H9 (cell line): ENCODE measurements at regions not wholly inside any gene's neighbourhood (a gene's known extent, or its start where the extent isn't known, plus 50 kb on each side); places are given as distances from the start of the nearest gene placed in this dataset.

ENCODE experiments used
- DNase-seq: peaks from one replicate; pipeline ENCODE4 v3.0.0-alpha.2; 2017
- H2AFZ ChIP-seq: one replicate; pipeline ENCODE4 v1.6.1; 2013; ENCODE audit warnings: mild to moderate bottlenecking, low read length, control low read depth, moderate library complexity
- H2AK5ac ChIP-seq: 2 replicates; pipeline ENCODE4 v1.6.1; 2013; ENCODE audit warnings: low read length, control low read depth, mixed read lengths; ENCODE audit not compliant: insufficient read length
- H2BK120ac ChIP-seq: one replicate; pipeline ENCODE4 v1.6.1; 2013; ENCODE audit warnings: low read depth, mild to moderate bottlenecking, low read length, control low read depth, inconsistent platforms; ENCODE audit not compliant: poor library complexity, severe bottlenecking
- H2BK12ac ChIP-seq: 2 replicates; pipeline ENCODE4 v1.6.1; 2013; ENCODE audit warnings: low read length, control low read depth, mixed read lengths, low read depth; ENCODE audit not compliant: insufficient read length
- H2BK15ac ChIP-seq: 2 replicates; pipeline ENCODE4 v1.6.1; 2013; ENCODE audit warnings: low read depth, low read length, control low read depth
- H2BK20ac ChIP-seq: one replicate; pipeline ENCODE4 v1.6.1; 2013; ENCODE audit warnings: low read depth, mild to moderate bottlenecking, low read length, control low read depth, inconsistent platforms; ENCODE audit not compliant: poor library complexity, severe bottlenecking
- H2BK5ac ChIP-seq: 2 replicates; pipeline ENCODE4 v1.6.1; 2013; ENCODE audit warnings: low read length, control low read depth, mixed read lengths; ENCODE audit not compliant: insufficient read length
- H3K14ac ChIP-seq: 2 replicates; pipeline ENCODE4 v1.6.1; 2013; ENCODE audit warnings: low read length, control low read depth; ENCODE audit not compliant: insufficient read depth
- H3K18ac ChIP-seq: 2 replicates; pipeline ENCODE4 v1.6.1; 2013; ENCODE audit warnings: low read depth, mild to moderate bottlenecking, mixed read lengths, low read length, control low read depth; ENCODE audit not compliant: insufficient read length
- H3K23ac ChIP-seq: 2 replicates; pipeline ENCODE4 v1.6.1; 2013; ENCODE audit warnings: low read length, control low read depth, mixed read lengths, low read depth; ENCODE audit not compliant: insufficient read length
- H3K23me2 ChIP-seq: 2 replicates; pipeline ENCODE4 v1.6.1; 2013; ENCODE audit warnings: low read depth, mild to moderate bottlenecking, mixed read lengths, low read length, control low read depth; ENCODE audit not compliant: insufficient read length, poor library complexity, severe bottlenecking
- H3K27ac ChIP-seq: 2 replicates; pipeline ENCODE4 v1.5.1; 2013; ENCODE audit warnings: low read length, control low read depth, mixed read lengths, low read depth; ENCODE audit not compliant: insufficient read length
- H3K27me3 ChIP-seq: 2 replicates; pipeline ENCODE4 v1.6.1; 2013; ENCODE audit warnings: low read length, control low read depth, inconsistent platforms; ENCODE audit not compliant: insufficient read depth
- H3K4ac ChIP-seq: 2 replicates; pipeline ENCODE4 v1.6.1; 2013; ENCODE audit warnings: low read depth, mild to moderate bottlenecking, control low read depth, inconsistent platforms, low read length, moderate library complexity
- H3K4me1 ChIP-seq: 2 replicates; pipeline ENCODE4 v1.6.1; 2013; ENCODE audit warnings: low read length, control low read depth, inconsistent platforms; ENCODE audit not compliant: insufficient read depth
- H3K4me2 ChIP-seq: 2 replicates; pipeline ENCODE4 v1.6.1; 2013; ENCODE audit warnings: low read length, control low read depth, mixed read lengths; ENCODE audit not compliant: insufficient read length, insufficient read depth
- H3K56ac ChIP-seq: 2 replicates; pipeline ENCODE4 v1.6.1; 2013; ENCODE audit warnings: low read depth, mild to moderate bottlenecking, mixed read lengths, low read length, control low read depth; ENCODE audit not compliant: insufficient read length
- H3K79me1 ChIP-seq: 2 replicates; pipeline ENCODE4 v1.6.1; 2013; ENCODE audit warnings: low read depth, mild to moderate bottlenecking, moderate library complexity, low read length, control low read depth, inconsistent platforms; ENCODE audit not compliant: insufficient read depth, poor library complexity, severe bottlenecking
- H3K79me2 ChIP-seq: 2 replicates; pipeline ENCODE4 v1.6.1; 2013; ENCODE audit warnings: low read length, control low read depth, inconsistent platforms; ENCODE audit not compliant: insufficient read depth
- H3K9ac ChIP-seq: 2 replicates; pipeline ENCODE4 v1.6.1; 2013; ENCODE audit warnings: low read length, control low read depth, mixed read lengths; ENCODE audit not compliant: insufficient read length; ENCODE audit errors: extremely low read depth
- H3K9me3 ChIP-seq: one replicate; pipeline ENCODE4 v1.6.1; 2013; ENCODE audit warnings: low read depth, low read length, inconsistent platforms; ENCODE audit not compliant: control insufficient read depth
- H3T11ph ChIP-seq: one replicate; pipeline ENCODE4 v1.6.1; 2013; ENCODE audit warnings: mild to moderate bottlenecking, low read length, control low read depth, inconsistent platforms
- H4K20me1 ChIP-seq: one replicate; pipeline ENCODE4 v1.6.1; 2013; ENCODE audit not compliant: control insufficient read depth, insufficient read length, insufficient read depth
- H4K5ac ChIP-seq: 2 replicates; pipeline ENCODE4 v1.6.1; 2013; ENCODE audit warnings: low read depth, mild to moderate bottlenecking, mixed read lengths, low read length, control low read depth; ENCODE audit not compliant: insufficient read length
- H4K8ac ChIP-seq: replicated peaks from 2 replicates; pipeline ENCODE4 v1.6.1; 2013; ENCODE audit warnings: low read length, control low read depth, mixed read lengths, low read depth; ENCODE audit not compliant: insufficient read length
- H4K91ac ChIP-seq: 2 replicates; pipeline ENCODE4 v1.6.1; 2013; ENCODE audit warnings: low read depth, mild to moderate bottlenecking, moderate library complexity, mixed read lengths, low read length, control low read depth; ENCODE audit not compliant: insufficient read length
- H3K27ac Mint-ChIP-seq, 3 experiments: 2 replicates in 2 of 3; 3 replicates in 1 of 3; pipeline ENCODE4 v1.8.0; 2020 to 2021; ENCODE audit warnings: mixed read lengths in 3 of 3, mild to moderate bottlenecking in 1 of 3, moderate library complexity in 1 of 3
- H3K27me3 Mint-ChIP-seq: 2 replicates; pipeline ENCODE4 v1.8.0; 2021; ENCODE audit warnings: low read depth, mild to moderate bottlenecking, moderate library complexity, mixed read lengths
- H3K36me3 Mint-ChIP-seq, 3 experiments: 2 replicates in 2 of 3; 3 replicates in 1 of 3; pipeline ENCODE4 v1.8.0; 2020 to 2021; ENCODE audit warnings: low read depth in 3 of 3, mixed read lengths in 3 of 3; ENCODE audit not compliant: insufficient read depth in 1 of 3
- H3K4me1 Mint-ChIP-seq, 2 experiments: 2 replicates each; pipeline ENCODE4 v1.8.0; 2020; ENCODE audit warnings: mixed read lengths in 2 of 2
- H3K4me3 Mint-ChIP-seq, 2 experiments: 2 replicates in 1 of 2; 3 replicates in 1 of 2; pipeline ENCODE4 v1.8.0; 2020 to 2021; ENCODE audit warnings: mild to moderate bottlenecking in 2 of 2, mixed read lengths in 2 of 2, moderate library complexity in 1 of 2
- H3K9me3 Mint-ChIP-seq, 2 experiments: 2 replicates in 1 of 2; 3 replicates in 1 of 2; pipeline ENCODE4 v1.8.0; 2020; ENCODE audit warnings: mild to moderate bottlenecking in 2 of 2, mixed read lengths in 2 of 2, moderate library complexity in 1 of 2
- CTCF ChIP-seq: fragments of 200-600 bp; sonication (generic); conservative IDR thresholded peaks from 3 replicates; pipeline ENCODE4 v1.8.0; 2021; ENCODE audit warnings: antibody characterized with exemption, mild to moderate bottlenecking
- WGBS: extraction: QIAGEN DNeasy Blood & Tissue Kit; methylation state at CpG from one replicate; pipeline ENCODE4 v1.1.7; 2013; ENCODE audit warnings: missing lambda C conversion rate, low lambda C conversion rate, mixed read lengths; ENCODE audit not compliant: insufficient read length; ENCODE audit errors: extremely low coverage; 5-methylcytosine and 5-hydroxymethylcytosine counted together

- no peaks in the 10 kb centered on the region for H3K27me3 ChIP-seq
- H3K23me2 ChIP-seq = no peaks in the 10 kb centered on the region
- H3K79me1 ChIP-seq = no peaks in the 10 kb centered on the region
- H2BK12ac ChIP-seq = no peak overlapping the region
- H2BK15ac ChIP-seq = no peak overlapping the region
- H2BK5ac ChIP-seq = no peak overlapping the region
- no peak overlapping the region for H2AK5ac ChIP-seq
- H4K8ac ChIP-seq = no peak overlapping the region
- no peaks in the 10 kb centered on the region for H4K20me1 ChIP-seq
- H3K9ac ChIP-seq = no peak overlapping the region
- Mint-ChIP-seq H3K27ac (no peak overlapping the region), H3K4me3 (no peak overlapping the region), H3K36me3 (peaks cover 7 to 12% (median 11%) of the 10 kb centered on the region in 3 experiments), H3K4me1 (peaks cover 12 to 13% of the 10 kb centered on the region in 2 experiments), H3K27me3 (no peaks in the 10 kb centered on the region; the same call in none of the 2 replicates), H3K9me3 (peaks cover 17 to 19% of the 10 kb centered on the region in 2 experiments)
- no peak for TF ChIP-seq CTCF
- DNase-seq = no peak
- H3K79me2 ChIP-seq = no peaks in the 10 kb centered on the region
- no peak overlapping the region for H3K4ac ChIP-seq
- peaks cover 2% of the 10 kb centered on the region for H3K9me3 ChIP-seq
- no peak overlapping the region for H3K56ac ChIP-seq
- no peak overlapping the region for H3K14ac ChIP-seq
- H2BK20ac ChIP-seq = no peak overlapping the region
- no peaks in the 10 kb centered on the region; the same call in 1 of the 2 replicates for H3K4me1 ChIP-seq
- H2AFZ ChIP-seq = no peak overlapping the region
- WGBS = no CpG with 5 or more reads among the region's 4 CpGs
- no peak overlapping the region for H4K5ac ChIP-seq
- no peak overlapping the region for H3K4me2 ChIP-seq
- no peak overlapping the region for H3K23ac ChIP-seq
- no peak overlapping the region for H3K27ac ChIP-seq
- no peak overlapping the region for H2BK120ac ChIP-seq
- H3K18ac ChIP-seq = no peak overlapping the region
- no peak overlapping the region for H3T11ph ChIP-seq
- H4K91ac ChIP-seq = no peak overlapping the region
Measured at GRCh38 chr14:38554026-38554425, 298.1 kb upstream of the CLEC14A start.
